LNCAP (cell line): ENCODE measurements at regions not wholly inside any gene's neighbourhood (a gene's known extent, or its start where the extent isn't known, plus 50 kb on each side); places are given as distances from the start of the nearest gene placed in this dataset.

ENCODE experiments used
- TF ChIP-seq, protein P1 (sequence below): fragments of 450-650 bp; IDR thresholded peaks from 2 replicates; pipeline ENCODE4 v1.5.1; 2017; ENCODE audit warnings: mild to moderate bottlenecking

DNA sequence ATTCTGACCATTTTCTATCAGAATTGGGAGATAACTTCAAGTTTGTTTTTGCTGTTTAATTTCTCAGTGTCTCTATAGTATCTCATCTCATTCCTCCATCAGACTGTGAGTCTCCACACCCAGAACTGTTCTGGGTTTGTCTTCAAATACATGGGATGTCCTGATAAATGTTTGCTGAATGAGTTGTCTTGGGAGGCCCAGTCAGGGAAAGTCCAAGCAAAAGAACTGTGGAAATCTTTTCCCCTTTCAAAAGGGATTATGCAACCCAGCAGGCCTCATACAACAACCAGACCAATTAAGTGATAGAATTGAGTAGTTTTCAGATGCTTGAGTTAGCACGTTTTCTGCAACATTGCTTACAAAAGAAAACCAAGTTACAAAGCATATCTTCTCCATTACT lies 324.4 kb downstream of the BRINP1 start:
- TF ChIP-seq, protein P1, sequence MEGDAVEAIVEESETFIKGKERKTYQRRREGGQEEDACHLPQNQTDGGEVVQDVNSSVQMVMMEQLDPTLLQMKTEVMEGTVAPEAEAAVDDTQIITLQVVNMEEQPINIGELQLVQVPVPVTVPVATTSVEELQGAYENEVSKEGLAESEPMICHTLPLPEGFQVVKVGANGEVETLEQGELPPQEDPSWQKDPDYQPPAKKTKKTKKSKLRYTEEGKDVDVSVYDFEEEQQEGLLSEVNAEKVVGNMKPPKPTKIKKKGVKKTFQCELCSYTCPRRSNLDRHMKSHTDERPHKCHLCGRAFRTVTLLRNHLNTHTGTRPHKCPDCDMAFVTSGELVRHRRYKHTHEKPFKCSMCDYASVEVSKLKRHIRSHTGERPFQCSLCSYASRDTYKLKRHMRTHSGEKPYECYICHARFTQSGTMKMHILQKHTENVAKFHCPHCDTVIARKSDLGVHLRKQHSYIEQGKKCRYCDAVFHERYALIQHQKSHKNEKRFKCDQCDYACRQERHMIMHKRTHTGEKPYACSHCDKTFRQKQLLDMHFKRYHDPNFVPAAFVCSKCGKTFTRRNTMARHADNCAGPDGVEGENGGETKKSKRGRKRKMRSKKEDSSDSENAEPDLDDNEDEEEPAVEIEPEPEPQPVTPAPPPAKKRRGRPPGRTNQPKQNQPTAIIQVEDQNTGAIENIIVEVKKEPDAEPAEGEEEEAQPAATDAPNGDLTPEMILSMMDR, result no peak

GRCh38 chr9:119047513-119048307 lies 321.5 kb downstream of the BRINP1 start:
- TF ChIP-seq, protein P1, result no peak

DNA sequence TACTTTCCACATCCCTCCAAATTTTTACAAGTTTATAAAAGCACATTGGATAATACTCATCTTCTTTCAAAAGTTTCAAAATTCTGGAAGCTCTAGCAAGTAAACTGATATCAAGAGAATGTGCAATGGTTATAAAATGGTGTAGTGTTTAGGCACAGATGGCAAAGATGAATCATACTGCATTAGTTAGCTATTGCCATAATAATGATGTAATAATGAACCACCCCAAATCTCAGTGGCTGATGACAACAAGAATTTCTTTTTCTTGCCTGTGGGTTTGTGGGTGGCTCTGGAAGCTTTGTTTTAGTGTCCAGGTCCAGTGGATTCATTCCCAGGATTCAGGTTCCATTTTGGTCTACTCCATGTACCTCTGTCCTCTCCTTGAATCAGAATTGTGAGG lies 319.0 kb downstream of the BRINP1 start:
- TF ChIP-seq, protein P1, result no peak

DNA sequence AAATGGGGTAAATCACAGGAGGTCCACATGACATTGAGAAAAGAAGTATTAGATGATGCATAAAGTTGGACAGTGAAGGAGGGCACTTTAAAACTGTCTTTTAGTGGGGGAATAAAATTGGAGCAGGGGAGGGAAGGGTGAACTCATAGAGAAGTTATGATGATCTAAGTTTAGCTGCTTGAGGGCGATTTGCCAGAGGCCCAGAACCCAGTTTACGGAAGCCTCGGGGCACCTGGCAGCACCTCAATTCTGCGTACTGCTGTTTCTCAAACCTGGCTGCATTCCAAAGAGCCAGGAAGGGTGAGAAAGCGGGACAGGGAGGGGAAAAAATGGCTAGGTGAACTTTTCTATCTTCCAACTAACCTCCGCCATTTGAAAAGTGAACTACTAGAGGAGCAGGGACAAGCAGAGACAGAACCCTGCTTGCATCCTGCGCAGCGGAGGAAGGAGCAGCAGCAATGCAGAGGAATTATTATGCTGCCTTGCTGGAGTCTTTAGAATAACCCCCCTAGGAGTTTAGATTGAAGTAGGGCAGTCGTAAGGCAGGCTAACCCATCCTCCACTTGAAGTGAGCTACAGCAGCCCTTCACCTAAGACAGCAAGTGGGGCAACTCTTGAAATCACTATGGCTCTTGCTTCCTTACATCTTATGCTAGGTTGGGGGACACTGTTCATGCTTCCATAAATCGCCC lies 316.8 kb downstream of the BRINP1 start:
- TF ChIP-seq, protein P1, result no peak

GRCh38 chr9:119053070-119053469 lies 316.2 kb downstream of the BRINP1 start:
- TF ChIP-seq, protein P1, result no peak

DNA sequence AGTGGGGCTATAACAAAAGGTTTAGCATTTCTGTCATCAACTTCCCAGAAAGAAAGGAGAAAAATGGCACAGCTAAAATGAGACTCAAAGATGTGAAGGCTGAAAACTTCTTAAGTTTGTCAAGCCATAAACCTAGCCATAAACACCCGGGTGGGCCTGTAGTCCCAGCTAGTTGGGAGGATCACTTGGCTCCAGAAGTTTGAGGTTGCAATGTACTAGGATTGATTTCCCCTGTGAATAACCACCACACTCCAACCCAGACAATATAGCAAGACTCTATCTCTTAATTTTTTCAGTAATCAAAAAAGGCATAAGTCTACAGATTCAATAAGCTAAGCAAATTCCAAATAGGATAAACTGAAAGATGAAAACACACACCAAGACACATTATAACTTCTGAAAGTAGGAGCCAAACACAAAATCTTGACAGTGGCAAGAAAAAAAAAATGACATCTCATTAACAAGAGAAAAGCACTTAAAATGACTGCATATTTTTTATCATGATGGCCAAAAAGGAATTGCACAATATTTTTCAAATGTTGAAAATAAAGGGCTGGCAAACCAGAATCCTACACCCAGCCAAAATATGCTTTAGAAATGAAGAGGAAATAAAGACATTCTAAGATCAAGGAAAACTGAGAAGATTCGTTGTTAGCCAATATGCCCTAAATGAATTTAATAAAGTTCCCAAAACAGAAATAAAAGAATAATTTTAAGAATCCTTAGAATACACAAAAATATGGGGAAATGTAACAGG lies 308.4 kb downstream of the BRINP1 start:
- TF ChIP-seq, protein P1, result no peak

- TF ChIP-seq, protein P1, result no peak
Observed at GRCh38 chr9:119071636-119072035, 297.6 kb downstream of the BRINP1 start.
